GM19035 (cell line): ENCODE measurements at regions not wholly inside any gene's neighbourhood (a gene's known extent, or its start where the extent isn't known, plus 50 kb on each side); places are given as distances from the start of the nearest gene placed in this dataset.
"Not testable (repeated sequence)": the region's sequence is repeated elsewhere in the genome, so short reads cannot be mapped to it uniquely, and the experiment has no call there.

Source experiments
- ATAC-seq: cut with Tn5 transposase; IDR thresholded peaks from one replicate; pipeline ENCODE4 v1.9.1; 2021; ENCODE audit not compliant: unreplicated experiment

GRCh38 chr3:187850258-187850921 lies 105.1 kb upstream of the BCL6 start:
- no peak for ATAC-seq

GRCh38 chr3:187852842-187853730 lies 107.8 kb upstream of the BCL6 start:
- no peak for ATAC-seq

DNA sequence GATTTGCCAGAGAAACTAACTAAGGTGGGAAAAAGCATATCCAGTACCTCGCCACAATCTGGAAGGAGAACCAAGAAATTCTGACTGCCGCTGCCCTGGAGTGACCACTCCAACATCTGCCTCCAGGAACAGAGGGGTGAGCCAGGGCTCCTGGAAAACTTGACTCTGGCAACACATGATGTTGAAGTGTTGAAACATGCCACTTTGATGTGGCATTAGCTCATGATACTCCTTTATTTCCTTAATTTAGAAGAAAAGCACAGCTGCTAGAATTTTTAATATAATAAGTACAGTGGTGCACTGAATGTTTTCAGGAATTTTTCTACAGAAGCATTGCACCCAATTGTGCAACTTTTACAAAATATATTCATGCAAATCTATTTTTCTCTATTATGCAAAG lies 109.9 kb upstream of the BCL6 start:
- ATAC-seq: no peak

GRCh38 chr3:187856555-187856954 lies 111.3 kb upstream of the BCL6 start:
- no peak for ATAC-seq

DNA sequence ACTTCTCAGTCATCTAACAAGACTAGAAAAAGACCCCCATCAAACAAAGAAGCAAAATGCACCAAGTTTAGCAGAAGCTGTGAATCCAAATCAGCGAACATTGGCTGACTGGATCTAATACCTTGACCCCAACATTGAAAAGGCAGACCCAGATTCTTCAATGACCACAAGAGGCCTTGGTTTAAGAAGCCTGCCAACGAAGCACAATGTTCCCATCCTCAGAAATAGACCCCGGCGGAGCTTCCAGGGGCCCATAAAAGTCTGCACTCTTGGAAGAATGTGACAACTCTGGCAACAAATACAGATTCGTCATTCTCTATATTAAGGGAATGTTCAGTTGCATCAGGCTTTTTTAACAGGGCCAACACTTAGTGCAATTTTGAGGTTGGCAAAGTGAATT lies 112.8 kb upstream of the BCL6 start:
- ATAC-seq: no peak

GRCh38 chr3:187858711-187859110 lies 113.4 kb upstream of the BCL6 start:
- ATAC-seq: no peak

DNA sequence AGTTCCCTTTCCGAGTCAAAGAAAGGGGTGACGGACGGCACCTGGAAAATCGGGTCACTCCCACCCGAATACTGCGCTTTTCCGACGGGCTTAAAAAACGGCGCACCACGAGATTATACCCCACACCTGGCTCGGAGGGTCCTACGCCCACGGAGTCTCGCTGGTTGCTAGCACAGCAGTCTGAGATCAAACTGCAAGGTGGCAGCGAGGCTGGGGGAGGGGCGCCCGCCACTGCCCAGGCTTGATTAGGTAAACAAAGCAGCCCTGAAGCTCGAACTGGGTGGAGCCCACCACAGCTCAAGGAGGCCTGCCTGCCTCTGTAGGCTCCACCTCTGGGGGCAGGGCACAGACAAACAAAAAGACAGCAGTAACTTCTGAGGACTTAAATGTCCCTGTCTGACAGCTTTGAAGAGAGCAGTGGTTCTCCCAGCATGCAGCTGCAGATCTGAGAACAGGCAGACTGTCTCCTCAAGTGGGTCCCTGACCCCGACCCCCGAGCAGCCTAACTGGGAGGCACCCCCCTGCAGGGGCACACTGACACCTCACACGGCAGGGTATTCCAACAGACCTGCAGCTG lies 117.5 kb upstream of the BCL6 start:
- not testable (repeated sequence) for ATAC-seq

- ATAC-seq: no peak
Measured at GRCh38 chr3:187870360-187871203, 125.3 kb upstream of the BCL6 start.

- no peak for ATAC-seq
Measured at GRCh38 chr3:187871204-187871591, 125.9 kb upstream of the BCL6 start.

DNA sequence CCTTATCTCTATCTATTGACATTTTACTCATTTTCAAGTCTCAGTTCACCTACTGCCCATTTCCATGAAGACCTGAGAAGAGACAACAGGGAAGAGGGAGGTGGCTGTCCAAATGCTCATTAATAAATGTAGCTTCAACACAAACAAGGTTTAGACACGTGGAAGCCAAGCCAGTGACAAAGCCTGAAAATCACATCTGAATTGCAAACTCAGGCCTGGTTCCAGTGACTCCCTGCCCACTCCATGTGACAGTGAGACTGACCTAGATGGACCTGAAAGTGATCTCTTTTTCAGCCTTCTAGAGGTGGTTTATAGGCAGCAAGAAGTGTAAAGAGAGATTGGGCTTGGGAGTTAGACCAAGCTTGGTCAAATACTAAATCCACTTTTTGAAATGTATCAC lies 126.6 kb upstream of the BCL6 start:
- no peak for ATAC-seq

GRCh38 chr3:187873843-187874242 lies 128.6 kb upstream of the BCL6 start:
- ATAC-seq: no peak

DNA sequence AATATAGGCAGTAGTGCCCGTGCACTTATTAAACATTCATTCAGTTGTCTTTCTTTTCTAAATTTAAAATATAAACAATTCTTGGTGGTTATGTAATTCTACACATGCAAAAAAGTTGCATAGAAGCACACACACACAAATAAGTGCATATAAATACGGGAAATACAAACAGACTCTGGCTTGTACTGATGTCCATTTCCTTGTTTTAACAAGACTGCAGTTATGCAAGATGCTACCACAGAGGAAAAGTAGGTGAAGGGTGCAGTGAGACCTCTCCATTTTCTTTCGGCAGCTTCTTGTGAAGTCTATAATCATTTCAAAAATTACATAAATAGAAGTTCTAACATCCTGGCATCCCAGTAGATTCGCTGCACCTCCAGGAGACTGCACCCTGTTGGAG lies 130.6 kb upstream of the BCL6 start:
- no peak for ATAC-seq

DNA sequence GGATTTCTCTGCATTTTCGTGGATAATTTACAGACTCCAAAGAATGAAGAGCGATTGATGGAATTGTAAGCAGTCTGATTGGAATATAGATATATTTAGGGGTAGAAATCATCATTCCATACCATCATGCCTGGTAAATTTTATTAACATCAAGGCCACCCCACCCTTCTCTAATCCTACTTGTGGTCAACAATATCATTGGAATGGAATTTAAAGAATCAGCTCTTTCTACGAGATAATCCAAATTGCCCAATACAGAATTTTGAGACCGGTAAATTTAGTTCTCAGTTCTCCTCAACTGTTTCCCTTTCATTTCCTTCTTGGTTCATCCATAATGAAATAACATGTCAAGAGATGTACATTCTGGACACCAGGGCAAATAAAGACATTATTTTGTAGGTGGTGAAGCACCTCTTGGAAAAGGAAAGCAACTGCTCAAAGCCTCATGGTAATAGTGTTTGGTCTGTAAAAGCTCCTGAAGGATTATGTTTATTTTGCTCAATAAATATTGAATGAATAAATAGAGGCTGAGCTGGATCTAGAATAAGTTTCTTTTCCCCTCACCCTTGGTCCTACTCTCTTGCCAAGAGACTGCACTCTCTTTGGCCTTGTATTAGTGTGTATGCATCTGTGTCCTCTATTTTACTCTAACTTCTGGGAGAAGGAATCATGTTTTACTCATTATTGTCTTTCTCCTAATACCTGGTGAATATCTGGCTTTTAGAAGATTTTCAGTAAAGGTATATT lies 133.7 kb upstream of the BCL6 start:
- no peak for ATAC-seq

- ATAC-seq: no peak
Measured at GRCh38 chr3:187880441-187880840, 135.2 kb upstream of the BCL6 start.

DNA sequence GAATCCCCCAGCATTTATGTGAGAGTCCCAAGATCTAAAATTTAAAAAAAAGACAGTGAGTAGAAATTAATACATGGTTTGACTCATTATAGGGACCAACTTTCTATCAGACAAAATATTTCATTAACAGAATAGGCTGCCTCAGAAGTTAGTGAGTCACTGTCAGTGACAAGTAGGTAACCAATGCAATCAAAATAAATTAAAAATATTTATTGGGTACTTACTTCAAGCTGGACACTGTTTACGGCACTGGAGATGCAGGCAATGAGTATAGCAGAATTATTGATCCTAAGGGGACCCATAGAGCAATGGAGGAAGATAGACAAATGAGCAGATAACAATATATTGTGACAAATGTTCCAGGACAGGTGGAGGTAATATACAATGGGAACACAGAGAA lies 135.6 kb upstream of the BCL6 start:
- ATAC-seq: no peak

GRCh38 chr3:187888701-187889100 lies 143.4 kb upstream of the BCL6 start:
- no peak for ATAC-seq

- no peak for ATAC-seq
Measured at GRCh38 chr3:187889106-187889505, 143.8 kb upstream of the BCL6 start.

DNA sequence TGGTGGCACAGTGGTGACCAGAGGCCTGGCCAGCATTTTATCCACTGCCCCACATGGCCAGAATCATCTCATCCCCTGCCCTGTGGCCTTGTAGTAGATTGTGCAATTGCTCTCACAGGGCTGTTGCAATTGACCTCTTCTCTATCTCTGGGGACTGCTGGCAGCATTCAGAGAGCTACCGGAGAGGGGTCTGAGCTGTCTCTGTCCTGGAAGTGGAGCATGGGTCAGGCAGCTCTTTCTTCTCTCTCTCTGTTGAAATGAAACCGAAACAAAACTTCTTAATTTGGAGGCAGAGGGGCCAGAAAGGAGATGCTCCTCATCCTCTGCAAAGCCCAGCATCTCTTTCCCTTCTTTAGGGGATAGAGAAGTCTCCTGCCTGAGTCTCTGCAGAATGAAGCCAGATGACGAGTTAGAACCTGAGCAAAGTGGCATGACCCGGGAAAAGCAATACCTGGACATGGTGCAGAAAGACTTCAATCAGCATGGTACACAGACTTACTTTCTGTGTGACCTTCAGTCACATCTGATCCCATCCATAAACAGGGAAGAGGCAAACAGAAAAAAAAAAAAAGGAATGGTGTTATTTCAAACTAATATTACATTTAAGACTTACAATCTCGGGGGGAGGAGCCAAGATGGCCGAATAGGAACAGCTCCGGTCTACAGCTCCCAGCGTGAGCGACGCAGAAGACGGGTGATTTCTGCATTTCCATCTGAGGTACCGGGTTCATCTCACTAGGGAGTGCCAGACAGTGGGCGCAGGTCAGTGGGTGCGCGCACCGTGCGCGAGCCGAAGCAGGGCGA lies 144.5 kb upstream of the BCL6 start:
- no peak for ATAC-seq

GRCh38 chr3:187890405-187890752 lies 145.1 kb upstream of the BCL6 start:
- ATAC-seq: not testable (repeated sequence)

DNA sequence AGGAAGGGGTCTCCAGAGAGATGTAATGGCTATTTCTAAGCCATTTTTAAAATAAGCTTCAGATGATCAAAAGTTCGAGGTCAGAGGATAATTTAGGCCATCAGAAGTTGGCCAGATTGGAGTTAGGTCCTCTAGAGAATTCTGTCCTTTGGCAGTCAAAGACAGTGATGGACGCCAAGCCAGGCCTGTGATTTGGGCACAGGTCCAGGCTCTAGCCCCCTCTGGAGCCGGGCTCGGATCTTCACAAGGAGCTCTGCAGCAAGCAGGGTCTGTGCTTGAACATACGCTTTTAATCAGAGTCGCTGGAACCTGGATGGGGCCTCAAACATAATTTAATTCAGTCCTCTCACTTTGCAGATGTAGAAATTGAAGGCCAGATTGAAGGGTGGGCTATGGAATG lies 151.4 kb upstream of the BCL6 start:
- no peak for ATAC-seq
